Neural progenitor cell (in vitro differentiated cells): ENCODE measurements at regions not wholly inside any gene's neighbourhood (a gene's known extent, or its start where the extent isn't known, plus 50 kb on each side); places are given as distances from the start of the nearest gene placed in this dataset.
"Not testable (repeated sequence)": the region's sequence is repeated elsewhere in the genome, so short reads cannot be mapped to it uniquely, and the experiment has no call there.

Experiments
- CTCF ChIP-seq: fragments of 200-600 bp; sonication (generic); IDR thresholded peaks from 2 replicates; pipeline ENCODE4 v1.5.1; 2017; ENCODE audit warnings: antibody characterized with exemption, mild to moderate bottlenecking
- EZH2 ChIP-seq: fragments of 200-600 bp; sonication (generic); IDR thresholded peaks from 2 replicates; pipeline ENCODE4 v1.6.1; 2017; ENCODE audit warnings: antibody characterized with exemption, mild to moderate bottlenecking, moderate library complexity
- EZH2phosphoT487 ChIP-seq: fragments of 200-600 bp; sonication (generic); IDR thresholded peaks from 2 replicates; pipeline ENCODE4 v1.6.1; 2017; ENCODE audit warnings: antibody characterized with exemption

GRCh38 chrX:39702636-39703035 is 395.1 kb downstream of the BCOR start:
- TF ChIP-seq EZH2, CTCF, EZH2phosphoT487: not testable (repeated sequence)
